Colonic mucosa (tissue), 4 donors: ENCODE measurements at regions not wholly inside any gene's neighbourhood (a gene's known extent, or its start where the extent isn't known, plus 50 kb on each side); places are given as distances from the start of the nearest gene placed in this dataset.

Source experiments
- DNase-seq: peaks from one replicate; pipeline ENCODE4 v3.0.0-alpha.2; 2020
- H3K27ac ChIP-seq: fragments of 200-600 bp; one replicate; pipeline ENCODE4 v1.8.0; 2021
- H3K27me3 ChIP-seq: fragments of 200-600 bp; one replicate; pipeline ENCODE4 v1.8.0; 2021
- H3K36me3 ChIP-seq: fragments of 200-600 bp; one replicate; pipeline ENCODE4 v1.8.0; 2021
- H3K4me1 ChIP-seq: fragments of 200-600 bp; one replicate; pipeline ENCODE4 v1.8.0; 2021; ENCODE audit warnings: mild to moderate bottlenecking
- H3K4me3 ChIP-seq: fragments of 200-600 bp; one replicate; pipeline ENCODE4 v1.8.0; 2021
- H3K9ac ChIP-seq, 2 donors: one replicate each; pipeline ENCODE4 v1.7.0; 2013; ENCODE audit warnings: control low read depth in 2 of 2, low read depth in 2 of 2, low read length in 2 of 2
- H3K9me3 ChIP-seq: fragments of 200-600 bp; one replicate; pipeline ENCODE4 v1.8.0; 2021
- intact Hi-C: fragments of 100-400 bp; cut with DNase I; formaldehyde crosslinking; loops from one replicate; pipeline ENCODE4 v1.14.1; 2022
- TF ChIP-seq, protein P1 (sequence below): fragments of 200-600 bp; IDR thresholded peaks from one replicate; pipeline ENCODE4 v1.8.0; 2022; ENCODE audit warnings: antibody characterized with exemption, mild to moderate bottlenecking
- donor health status: healthy.
- donor health status: DM: no; HTN: no; CAD: no.
- donor health status: DM: no; HTN: no; CAD: no.

GRCh38 chr22:49350441-49351121 is 477.1 kb downstream of the BRD1 start:
- intact Hi-C loops, result no loop called here
- Histone ChIP-seq H3K4me1 (no peaks in the 10 kb centered on the region), H3K4me3 (no peak overlapping the region), H3K9ac (no peak overlapping the region), H3K27ac (no peak overlapping the region), H3K36me3 (no peaks in the 10 kb centered on the region), H3K9me3 (no peaks in the 10 kb centered on the region), H3K27me3 (no peaks in the 10 kb centered on the region)
- TF ChIP-seq, protein P1, sequence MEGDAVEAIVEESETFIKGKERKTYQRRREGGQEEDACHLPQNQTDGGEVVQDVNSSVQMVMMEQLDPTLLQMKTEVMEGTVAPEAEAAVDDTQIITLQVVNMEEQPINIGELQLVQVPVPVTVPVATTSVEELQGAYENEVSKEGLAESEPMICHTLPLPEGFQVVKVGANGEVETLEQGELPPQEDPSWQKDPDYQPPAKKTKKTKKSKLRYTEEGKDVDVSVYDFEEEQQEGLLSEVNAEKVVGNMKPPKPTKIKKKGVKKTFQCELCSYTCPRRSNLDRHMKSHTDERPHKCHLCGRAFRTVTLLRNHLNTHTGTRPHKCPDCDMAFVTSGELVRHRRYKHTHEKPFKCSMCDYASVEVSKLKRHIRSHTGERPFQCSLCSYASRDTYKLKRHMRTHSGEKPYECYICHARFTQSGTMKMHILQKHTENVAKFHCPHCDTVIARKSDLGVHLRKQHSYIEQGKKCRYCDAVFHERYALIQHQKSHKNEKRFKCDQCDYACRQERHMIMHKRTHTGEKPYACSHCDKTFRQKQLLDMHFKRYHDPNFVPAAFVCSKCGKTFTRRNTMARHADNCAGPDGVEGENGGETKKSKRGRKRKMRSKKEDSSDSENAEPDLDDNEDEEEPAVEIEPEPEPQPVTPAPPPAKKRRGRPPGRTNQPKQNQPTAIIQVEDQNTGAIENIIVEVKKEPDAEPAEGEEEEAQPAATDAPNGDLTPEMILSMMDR, result no peak
- no peak for DNase-seq

- TF ChIP-seq, protein P1, result no peak
- DNase-seq, result no peak
- intact Hi-C loops, result no loop called here
These were observed 477.8 kb downstream of the BRD1 start for GRCh38 chr22:49349841-49350381.

DNA sequence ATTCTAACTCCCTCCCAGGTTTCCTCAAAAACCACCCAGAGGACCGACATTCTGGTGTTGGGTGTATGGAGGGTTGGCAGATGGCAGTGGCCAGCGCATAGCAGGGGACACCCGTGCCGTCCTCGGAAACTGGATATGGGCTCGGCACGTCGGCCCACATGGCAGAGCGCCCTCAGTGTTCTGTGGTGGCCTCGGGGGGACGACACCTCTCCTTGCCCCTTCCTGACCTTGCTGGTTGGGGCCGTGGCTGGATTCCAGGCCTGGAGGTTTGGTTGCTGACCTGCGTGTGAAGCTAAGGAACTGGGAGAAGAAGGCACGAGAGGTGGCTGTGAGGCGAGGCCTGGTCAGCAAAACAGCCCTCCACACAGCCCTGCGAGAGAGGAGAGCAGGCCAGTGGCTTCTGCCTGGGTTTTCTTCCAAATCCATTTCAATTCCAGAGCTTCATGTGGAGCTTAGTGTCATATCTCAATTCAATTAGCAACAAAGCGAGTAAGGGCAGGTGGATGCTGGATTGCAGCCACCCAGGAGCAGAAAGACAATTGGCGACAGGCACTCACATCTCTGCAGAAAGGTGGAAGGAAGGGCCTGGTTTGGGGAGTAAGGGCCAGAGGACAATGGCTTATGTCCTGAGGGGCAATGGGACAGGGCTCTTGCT is 478.4 kb downstream of the BRD1 start:
- Histone ChIP-seq H3K4me3 (no peak overlapping the region), H3K36me3 (no peaks in the 10 kb centered on the region), H3K9ac (no peak overlapping the region), H3K9me3 (no peaks in the 10 kb centered on the region), H3K27me3 (no peaks in the 10 kb centered on the region), H3K27ac (no peak overlapping the region), H3K4me1 (no peaks in the 10 kb centered on the region)
- intact Hi-C loops, result no loop called here
- DNase-seq, result no peak
- TF ChIP-seq, protein P1, result no peak

More at GRCh38 chr22:49349841-49350381, 477.8 kb downstream of the BRD1 start:
- H3K27me3 ChIP-seq, result no peaks in the 10 kb centered on the region
- no peak overlapping the region for H3K4me3 ChIP-seq
- no peak overlapping the region for H3K9ac ChIP-seq
- no peaks in the 10 kb centered on the region for H3K4me1 ChIP-seq
- H3K9me3 ChIP-seq, result no peaks in the 10 kb centered on the region
- no peaks in the 10 kb centered on the region for H3K36me3 ChIP-seq
- no peak overlapping the region for H3K27ac ChIP-seq

DNA sequence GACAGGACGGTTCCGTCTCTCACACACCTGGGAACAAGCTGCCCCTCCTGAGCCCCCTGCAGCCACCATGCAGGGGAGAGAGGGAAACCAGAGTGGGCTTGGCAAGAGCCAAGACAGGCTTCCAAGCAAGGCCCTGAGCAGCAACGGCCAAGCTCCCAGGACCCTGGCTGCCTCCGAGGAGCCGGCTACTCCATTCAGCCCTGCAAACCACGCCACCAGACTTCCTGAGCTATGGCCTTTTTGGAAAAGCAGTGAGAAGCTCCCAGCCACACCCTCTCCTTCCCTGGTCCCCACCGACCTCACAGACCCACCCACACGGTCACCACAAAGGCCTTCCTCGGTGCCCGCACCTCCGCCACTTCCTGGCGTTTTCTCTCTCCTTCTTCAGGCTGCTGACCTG is 479.0 kb downstream of the BRD1 start:
- Histone ChIP-seq H3K27me3 (no peaks in the 10 kb centered on the region), H3K27ac (no peak overlapping the region)
- TF ChIP-seq, protein P1, result no peak

DNA sequence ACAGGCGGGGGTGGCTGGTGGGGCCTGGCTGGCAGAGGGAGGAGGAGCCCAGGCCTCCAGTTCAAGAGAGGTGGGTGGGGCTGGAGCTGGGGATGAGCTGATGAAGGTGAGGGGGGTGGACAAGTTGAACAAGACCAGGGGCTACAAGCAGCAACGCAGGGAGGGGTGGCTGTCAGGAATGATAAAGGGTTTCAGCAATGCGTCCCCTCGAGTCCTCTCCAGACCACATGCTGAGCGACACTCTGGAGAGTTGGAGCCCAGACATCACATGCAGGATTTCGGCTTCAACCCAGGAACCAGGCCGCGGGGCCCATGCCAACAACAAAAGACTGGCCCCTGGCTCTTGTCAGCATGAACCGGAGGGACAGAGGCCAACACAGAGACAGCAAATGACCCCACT is 480.3 kb downstream of the BRD1 start:
- no peak overlapping the region for H3K4me3 ChIP-seq
- no peaks in the 10 kb centered on the region for H3K36me3 ChIP-seq
- no peak overlapping the region for H3K9ac ChIP-seq
- intact Hi-C loops, result no loop called here
- TF ChIP-seq, protein P1, result no peak
- H3K27ac ChIP-seq, result no peak overlapping the region
- no peak for DNase-seq
- H3K4me1 ChIP-seq, result no peaks in the 10 kb centered on the region
- H3K27me3 ChIP-seq, result no peaks in the 10 kb centered on the region
- H3K9me3 ChIP-seq, result no peaks in the 10 kb centered on the region

More for the DNA sequence above, 479.0 kb downstream of the BRD1 start:
- Histone ChIP-seq H3K9me3 (no peaks in the 10 kb centered on the region), H3K4me1 (no peaks in the 10 kb centered on the region), H3K9ac (no peak overlapping the region), H3K4me3 (no peak overlapping the region), H3K36me3 (no peaks in the 10 kb centered on the region)
- no peak for DNase-seq
- intact Hi-C loops, result no loop called here
